Stimulated activated CD8-positive, alpha-beta memory T cell treated with anti-CD3 and anti-CD28 coated beads, Interleukin-7, amount 100 ng/mL, for 48 hours (primary cell): ENCODE measurements at regions not wholly inside any gene's neighbourhood (a gene's known extent, or its start where the extent isn't known, plus 50 kb on each side); places are given as distances from the start of the nearest gene placed in this dataset.

Experiments
- DNase-seq, 2 donors: peaks; one replicate each; pipeline ENCODE4 v3.0.0-alpha.2; 2020; ENCODE audit warnings: low read depth in 1 of 2; ENCODE audit errors: extremely low read depth in 1 of 2

GRCh38 chr2:219765231-219765911, 137.9 kb downstream of the SLC4A3 start:
- no peak for DNase-seq

- no peak for DNase-seq
Measured at GRCh38 chr2:219766658-219767057, 139.2 kb downstream of the SLC4A3 start.

GRCh38 chr2:219769090-219769910, 141.9 kb downstream of the SLC4A3 start:
- no peak for DNase-seq

GRCh38 chr2:219772103-219772635, 144.7 kb downstream of the SLC4A3 start:
- DNase-seq: no peak

GRCh38 chr2:219772697-219773096, 145.3 kb downstream of the SLC4A3 start:
- DNase-seq: no peak

- DNase-seq: no peak
Measured at GRCh38 chr2:219775506-219775905, 148.1 kb downstream of the SLC4A3 start.

- no peak for DNase-seq
Measured at GRCh38 chr2:219777388-219777787, 150.0 kb downstream of the SLC4A3 start.

- no peak for DNase-seq
Measured at GRCh38 chr2:219778189-219778588, 150.8 kb downstream of the SLC4A3 start.

GRCh38 chr2:219782737-219783348, 155.4 kb downstream of the SLC4A3 start:
- DNase-seq: no peak

GRCh38 chr2:219783359-219783975, 156.0 kb downstream of the SLC4A3 start:
- no peak for DNase-seq

- DNase-seq: no peak
Measured at GRCh38 chr2:219784178-219784577, 156.7 kb downstream of the SLC4A3 start.

GRCh38 chr2:219789476-219789875, 162.0 kb downstream of the SLC4A3 start:
- no peak for DNase-seq

GRCh38 chr2:219792446-219792845, 165.0 kb downstream of the SLC4A3 start:
- no peak for DNase-seq

- DNase-seq: no peak
Measured at GRCh38 chr2:219798430-219798829, 171.0 kb downstream of the SLC4A3 start.

GRCh38 chr2:219803294-219803693, 175.9 kb downstream of the SLC4A3 start:
- DNase-seq: no peak

GRCh38 chr2:219810895-219811294, 183.5 kb downstream of the SLC4A3 start:
- DNase-seq: no peak

- DNase-seq: no peak
Measured at GRCh38 chr2:219812672-219813071, 185.2 kb downstream of the SLC4A3 start.

- DNase-seq: no peak
Measured at GRCh38 chr2:219820767-219821166, 193.3 kb downstream of the SLC4A3 start.

GRCh38 chr2:219823574-219823973, 196.1 kb downstream of the SLC4A3 start:
- no peak for DNase-seq

- DNase-seq: no peak
Measured at GRCh38 chr2:219824996-219825395, 197.6 kb downstream of the SLC4A3 start.

- DNase-seq: no peak
Measured at GRCh38 chr2:219828127-219828526, 200.7 kb downstream of the SLC4A3 start.
